ENCODE measurements at regions not wholly inside any gene's neighbourhood (a gene's known extent, or its start where the extent isn't known, plus 50 kb on each side); places are given as distances from the start of the nearest gene placed in this dataset.

- no peak overlapping the region for H3K9ac ChIP-seq (ENCODE audit: low read depth in 1 of 2, low read length in 2 of 2)
- no peak overlapping the region for H3K4me3 ChIP-seq (ENCODE audit: low read length in 2 of 2)
These were observed 427.8 kb downstream of the TMA16 start for GRCh38 chr4:163922302-163922701.

GRCh38 chr4:163923092-163923491 lies 428.6 kb downstream of the TMA16 start:
- Histone ChIP-seq H3K9me3 (ENCODE audit: control insufficient read depth in 2 of 2, low read length in 2 of 2) (no peaks in the 10 kb centered on the region), H3K4me3 (ENCODE audit: low read length in 2 of 2) (no peak overlapping the region)

More at GRCh38 chr4:163922302-163922701, 427.8 kb downstream of the TMA16 start:
- H3K36me3 ChIP-seq (ENCODE audit: control insufficient read depth in 2 of 2, insufficient read depth in 2 of 2, low read length in 2 of 2), result no peaks in the 10 kb centered on the region
- no peak overlapping the region for H3K27ac ChIP-seq (ENCODE audit: low read depth in 2 of 2, low read length in 2 of 2)
- H3K9me3 ChIP-seq (ENCODE audit: control insufficient read depth in 2 of 2, low read length in 2 of 2), result no peaks in the 10 kb centered on the region
- no peaks in the 10 kb centered on the region for H3K4me1 ChIP-seq (ENCODE audit: control insufficient read depth in 2 of 2, insufficient read depth in 2 of 2, low read length in 2 of 2)
- H3K27me3 ChIP-seq (ENCODE audit: control insufficient read depth in 2 of 2, insufficient read depth in 2 of 2, low read length in 2 of 2), result no peaks in the 10 kb centered on the region

GRCh38 chr4:163930086-163930485 lies 435.6 kb downstream of the TMA16 start:
- no peak overlapping the region for H3K4me3 ChIP-seq (ENCODE audit: low read length in 2 of 2)
- H3K27me3 ChIP-seq (ENCODE audit: control insufficient read depth in 2 of 2, insufficient read depth in 2 of 2, low read length in 2 of 2), result no peaks in the 10 kb centered on the region
- no peaks in the 10 kb centered on the region for H3K36me3 ChIP-seq (ENCODE audit: control insufficient read depth in 2 of 2, insufficient read depth in 2 of 2, low read length in 2 of 2)
- no peak overlapping the region for H3K27ac ChIP-seq (ENCODE audit: low read depth in 2 of 2, low read length in 2 of 2)
- H3K4me1 ChIP-seq (ENCODE audit: control insufficient read depth in 2 of 2, insufficient read depth in 2 of 2, low read length in 2 of 2), result no peaks in the 10 kb centered on the region
- no peaks in the 10 kb centered on the region for H3K9me3 ChIP-seq (ENCODE audit: control insufficient read depth in 2 of 2, low read length in 2 of 2)
- no peak overlapping the region for H3K9ac ChIP-seq (ENCODE audit: low read depth in 1 of 2, low read length in 2 of 2)

More at GRCh38 chr4:163923092-163923491, 428.6 kb downstream of the TMA16 start:
- no peak overlapping the region for H3K27ac ChIP-seq (ENCODE audit: low read depth in 2 of 2, low read length in 2 of 2)
- no peaks in the 10 kb centered on the region for H3K4me1 ChIP-seq (ENCODE audit: control insufficient read depth in 2 of 2, insufficient read depth in 2 of 2, low read length in 2 of 2)
- no peaks in the 10 kb centered on the region for H3K27me3 ChIP-seq (ENCODE audit: control insufficient read depth in 2 of 2, insufficient read depth in 2 of 2, low read length in 2 of 2)
- H3K9ac ChIP-seq (ENCODE audit: low read depth in 1 of 2, low read length in 2 of 2), result no peak overlapping the region
- no peaks in the 10 kb centered on the region for H3K36me3 ChIP-seq (ENCODE audit: control insufficient read depth in 2 of 2, insufficient read depth in 2 of 2, low read length in 2 of 2)

GRCh38 chr4:163932504-163932903 lies 438.0 kb downstream of the TMA16 start:
- Histone ChIP-seq H3K9me3 (ENCODE audit: control insufficient read depth in 2 of 2, low read length in 2 of 2) (no peaks in the 10 kb centered on the region), H3K4me3 (ENCODE audit: low read length in 2 of 2) (no peak overlapping the region), H3K27me3 (ENCODE audit: control insufficient read depth in 2 of 2, insufficient read depth in 2 of 2, low read length in 2 of 2) (no peaks in the 10 kb centered on the region), H3K27ac (ENCODE audit: low read depth in 2 of 2, low read length in 2 of 2) (no peak overlapping the region), H3K4me1 (ENCODE audit: control insufficient read depth in 2 of 2, insufficient read depth in 2 of 2, low read length in 2 of 2) (no peaks in the 10 kb centered on the region), H3K36me3 (ENCODE audit: control insufficient read depth in 2 of 2, insufficient read depth in 2 of 2, low read length in 2 of 2) (no peaks in the 10 kb centered on the region), H3K9ac (ENCODE audit: low read depth in 1 of 2, low read length in 2 of 2) (no peak overlapping the region)

DNA sequence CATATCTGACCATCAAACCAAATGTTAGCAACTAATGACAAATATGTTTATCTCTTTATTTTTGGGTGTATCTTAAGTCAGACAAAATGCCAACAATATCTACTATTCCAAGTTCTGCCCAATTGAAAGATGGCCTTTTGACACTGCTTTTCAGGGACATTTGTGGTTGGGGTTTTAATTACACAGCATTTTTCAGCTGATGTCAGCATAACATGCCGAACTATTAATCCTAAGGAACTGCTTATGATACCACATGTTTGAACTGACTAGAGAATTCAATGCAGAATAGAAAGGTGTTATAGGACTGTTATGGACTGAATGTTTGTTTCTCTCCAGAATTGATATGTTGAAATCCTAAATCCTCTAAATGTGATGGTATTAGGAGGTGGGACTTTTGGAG lies 445.1 kb downstream of the TMA16 start:
- Histone ChIP-seq H3K4me1 (ENCODE audit: control insufficient read depth in 2 of 2, insufficient read depth in 2 of 2, low read length in 2 of 2) (no peaks in the 10 kb centered on the region), H3K9me3 (ENCODE audit: control insufficient read depth in 2 of 2, low read length in 2 of 2) (no peaks in the 10 kb centered on the region), H3K36me3 (ENCODE audit: control insufficient read depth in 2 of 2, insufficient read depth in 2 of 2, low read length in 2 of 2) (no peaks in the 10 kb centered on the region), H3K4me3 (ENCODE audit: low read length in 2 of 2) (no peak overlapping the region), H3K27ac (ENCODE audit: low read depth in 2 of 2, low read length in 2 of 2) (no peak overlapping the region), H3K27me3 (ENCODE audit: control insufficient read depth in 2 of 2, insufficient read depth in 2 of 2, low read length in 2 of 2) (no peaks in the 10 kb centered on the region), H3K9ac (ENCODE audit: low read depth in 1 of 2, low read length in 2 of 2) (no peak overlapping the region)

DNA sequence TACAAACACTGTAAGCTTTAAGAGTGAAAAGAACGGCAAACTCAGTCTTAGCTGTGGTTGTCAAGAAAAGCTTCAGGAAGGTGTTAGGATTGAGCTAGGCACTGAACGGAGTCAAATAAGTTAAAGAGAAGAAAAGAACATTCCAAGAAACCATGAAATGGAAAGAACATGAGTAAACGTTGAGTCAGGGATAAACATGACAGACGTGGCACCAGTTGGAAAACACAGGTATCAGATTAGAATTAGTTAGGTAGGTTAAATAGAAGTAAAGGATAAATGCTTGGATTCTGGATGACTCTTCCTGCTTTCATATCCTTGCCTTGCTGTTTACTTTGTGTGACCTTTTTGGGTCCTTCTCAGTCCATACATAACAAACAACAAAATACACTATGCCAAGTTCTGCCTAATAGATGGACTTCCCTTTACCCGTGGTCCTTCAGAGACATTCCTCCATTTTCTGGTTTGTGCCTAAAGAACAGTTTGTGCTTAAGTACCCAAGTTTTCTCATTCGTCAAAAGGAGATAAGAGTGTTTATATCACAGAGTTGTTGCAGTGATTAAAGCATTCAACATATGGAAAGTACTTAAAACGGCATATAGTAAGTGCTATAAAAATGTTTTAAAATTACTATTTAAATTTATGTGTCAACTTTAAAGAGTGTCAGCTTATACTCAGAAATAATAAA lies 446.9 kb downstream of the TMA16 start:
- Histone ChIP-seq H3K36me3 (ENCODE audit: control insufficient read depth in 2 of 2, insufficient read depth in 2 of 2, low read length in 2 of 2) (no peaks in the 10 kb centered on the region), H3K9ac (ENCODE audit: low read depth in 1 of 2, low read length in 2 of 2) (no peak overlapping the region), H3K27ac (ENCODE audit: low read depth in 2 of 2, low read length in 2 of 2) (no peak overlapping the region), H3K9me3 (ENCODE audit: control insufficient read depth in 2 of 2, low read length in 2 of 2) (peaks cover 0 to 3% of the 10 kb centered on the region in 2 donors), H3K27me3 (ENCODE audit: control insufficient read depth in 2 of 2, insufficient read depth in 2 of 2, low read length in 2 of 2) (no peaks in the 10 kb centered on the region), H3K4me3 (ENCODE audit: low read length in 2 of 2) (no peak overlapping the region), H3K4me1 (ENCODE audit: control insufficient read depth in 2 of 2, insufficient read depth in 2 of 2, low read length in 2 of 2) (no peaks in the 10 kb centered on the region)

- no peaks in the 10 kb centered on the region for H3K4me1 ChIP-seq (ENCODE audit: control insufficient read depth in 2 of 2, insufficient read depth in 2 of 2, low read length in 2 of 2)
- no peak overlapping the region for H3K4me3 ChIP-seq (ENCODE audit: low read length in 2 of 2)
- peaks cover 0 to 3% of the 10 kb centered on the region in 2 donors for H3K9me3 ChIP-seq (ENCODE audit: control insufficient read depth in 2 of 2, low read length in 2 of 2)
- H3K9ac ChIP-seq (ENCODE audit: low read depth in 1 of 2, low read length in 2 of 2), result no peak overlapping the region
- no peaks in the 10 kb centered on the region for H3K27me3 ChIP-seq (ENCODE audit: control insufficient read depth in 2 of 2, insufficient read depth in 2 of 2, low read length in 2 of 2)
- H3K27ac ChIP-seq (ENCODE audit: low read depth in 2 of 2, low read length in 2 of 2), result no peak overlapping the region
- no peaks in the 10 kb centered on the region for H3K36me3 ChIP-seq (ENCODE audit: control insufficient read depth in 2 of 2, insufficient read depth in 2 of 2, low read length in 2 of 2)
These were observed 454.5 kb downstream of the TMA16 start for GRCh38 chr4:163948920-163949455.

DNA sequence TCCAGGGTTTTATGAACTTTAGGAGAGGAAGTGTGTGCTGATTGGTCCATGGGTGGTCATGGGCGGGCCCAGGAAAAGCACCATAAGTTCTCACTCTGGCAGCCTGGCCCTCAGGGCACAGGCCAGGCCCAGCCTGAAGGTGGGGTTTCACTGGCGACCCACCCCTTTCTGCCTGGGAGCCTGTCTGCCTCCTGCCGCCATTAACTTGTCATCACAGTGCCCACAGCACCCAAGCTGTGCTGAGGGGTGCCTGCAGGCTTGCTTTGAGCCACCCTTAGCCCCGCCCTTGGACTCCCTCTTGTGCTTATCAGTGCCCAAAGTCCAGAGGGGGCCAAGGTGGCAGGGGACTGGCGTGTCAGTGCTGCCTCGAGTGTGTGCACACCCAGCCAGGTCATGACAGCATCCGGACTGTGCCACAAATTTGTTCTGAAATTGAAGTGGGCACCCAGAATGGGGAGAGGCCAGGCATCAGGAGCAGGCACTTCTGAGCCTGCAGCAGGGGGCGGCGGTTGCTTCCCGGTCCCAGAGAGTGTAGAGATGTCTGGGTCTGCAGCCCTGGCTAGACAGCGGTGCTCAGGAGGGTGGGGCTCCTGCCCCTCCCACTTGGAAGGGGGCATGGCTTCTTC lies 455.6 kb downstream of the TMA16 start:
- Histone ChIP-seq H3K9ac (ENCODE audit: low read depth in 1 of 2, low read length in 2 of 2) (no peak overlapping the region), H3K4me3 (ENCODE audit: low read length in 2 of 2) (no peak overlapping the region), H3K27me3 (ENCODE audit: control insufficient read depth in 2 of 2, insufficient read depth in 2 of 2, low read length in 2 of 2) (no peaks in the 10 kb centered on the region), H3K9me3 (ENCODE audit: control insufficient read depth in 2 of 2, low read length in 2 of 2) (no peaks in the 10 kb centered on the region), H3K36me3 (ENCODE audit: control insufficient read depth in 2 of 2, insufficient read depth in 2 of 2, low read length in 2 of 2) (no peaks in the 10 kb centered on the region), H3K27ac (ENCODE audit: low read depth in 2 of 2, low read length in 2 of 2) (no peak overlapping the region), H3K4me1 (ENCODE audit: control insufficient read depth in 2 of 2, insufficient read depth in 2 of 2, low read length in 2 of 2) (no peaks in the 10 kb centered on the region)

- Histone ChIP-seq H3K27me3 (ENCODE audit: control insufficient read depth in 2 of 2, insufficient read depth in 2 of 2, low read length in 2 of 2) (no peaks in the 10 kb centered on the region), H3K4me1 (ENCODE audit: control insufficient read depth in 2 of 2, insufficient read depth in 2 of 2, low read length in 2 of 2) (no peaks in the 10 kb centered on the region), H3K9ac (ENCODE audit: low read depth in 1 of 2, low read length in 2 of 2) (no peak overlapping the region), H3K36me3 (ENCODE audit: control insufficient read depth in 2 of 2, insufficient read depth in 2 of 2, low read length in 2 of 2) (no peaks in the 10 kb centered on the region), H3K4me3 (ENCODE audit: low read length in 2 of 2) (no peak overlapping the region), H3K27ac (ENCODE audit: low read depth in 2 of 2, low read length in 2 of 2) (no peak overlapping the region), H3K9me3 (ENCODE audit: control insufficient read depth in 2 of 2, low read length in 2 of 2) (peaks cover 0 to 2% of the 10 kb centered on the region in 2 donors)
These were observed 460.8 kb downstream of the TMA16 start for GRCh38 chr4:163955288-163955687.

DNA sequence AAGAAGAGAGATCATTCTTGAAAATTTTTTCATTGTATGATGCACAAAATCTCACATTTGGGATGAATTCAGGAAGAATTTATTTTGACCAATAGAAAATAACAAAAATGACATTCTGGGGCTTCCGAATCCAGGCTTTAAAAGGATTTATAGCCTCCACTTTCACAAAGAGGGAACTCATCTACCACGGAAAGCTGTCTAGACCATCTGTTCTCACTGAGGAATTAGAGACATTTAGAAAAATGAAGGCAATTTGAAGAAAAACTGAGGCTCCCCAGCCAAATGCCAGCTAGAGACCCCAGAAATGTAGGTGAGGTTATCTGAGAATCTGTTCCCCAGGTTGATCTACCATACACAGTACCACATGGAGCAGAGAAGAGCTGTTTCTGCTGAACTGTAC lies 464.3 kb downstream of the TMA16 start:
- Histone ChIP-seq H3K27ac (ENCODE audit: low read depth in 2 of 2, low read length in 2 of 2) (no peak overlapping the region), H3K4me3 (ENCODE audit: low read length in 2 of 2) (no peak overlapping the region), H3K4me1 (ENCODE audit: control insufficient read depth in 2 of 2, insufficient read depth in 2 of 2, low read length in 2 of 2) (no peaks in the 10 kb centered on the region), H3K36me3 (ENCODE audit: control insufficient read depth in 2 of 2, insufficient read depth in 2 of 2, low read length in 2 of 2) (no peaks in the 10 kb centered on the region), H3K27me3 (ENCODE audit: control insufficient read depth in 2 of 2, insufficient read depth in 2 of 2, low read length in 2 of 2) (no peaks in the 10 kb centered on the region), H3K9me3 (ENCODE audit: control insufficient read depth in 2 of 2, low read length in 2 of 2) (peaks cover 0 to 2% of the 10 kb centered on the region in 2 donors), H3K9ac (ENCODE audit: low read depth in 1 of 2, low read length in 2 of 2) (no peak overlapping the region)

Measured in mucosa of rectum (tissue), 2 donors.